HuH-7 (cell line): ENCODE measurements at regions not wholly inside any gene's neighbourhood (a gene's known extent, or its start where the extent isn't known, plus 50 kb on each side); places are given as distances from the start of the nearest gene placed in this dataset.

ENCODE experiments used
- DNase-seq: peaks from one replicate; pipeline ENCODE4 v3.0.0; 2011; ENCODE audit warnings: low spot score

GRCh38 chr5:111582451-111582850 is 70.1 kb upstream of the STARD4 start:
- no peak for DNase-seq

GRCh38 chr5:111580956-111581355 is 68.6 kb upstream of the STARD4 start:
- DNase-seq, result no peak

DNA sequence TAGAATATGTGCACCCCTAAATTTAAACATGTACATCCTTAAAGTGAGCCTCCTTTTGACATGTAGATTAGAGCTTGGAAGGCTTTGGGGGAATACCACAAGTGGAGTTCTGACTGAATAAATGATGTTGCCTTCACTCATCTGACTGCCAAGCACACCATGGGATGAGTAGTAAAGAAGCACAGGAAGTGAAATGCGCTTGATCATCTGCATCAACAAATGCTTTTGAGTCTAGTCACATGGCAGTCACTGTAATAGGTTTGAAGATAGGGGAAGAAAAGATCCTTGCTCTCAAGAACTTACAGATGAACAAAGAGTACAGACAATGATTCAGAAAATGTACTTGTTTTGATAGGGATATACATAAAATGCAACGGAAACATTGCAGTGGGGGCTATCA is 62.0 kb upstream of the STARD4 start:
- DNase-seq, result no peak

- DNase-seq, result no peak
Measured at GRCh38 chr5:111572561-111572960, 60.2 kb upstream of the STARD4 start.

- DNase-seq, result no peak
Measured at GRCh38 chr5:111563031-111563822, 50.9 kb upstream of the STARD4 start.

DNA sequence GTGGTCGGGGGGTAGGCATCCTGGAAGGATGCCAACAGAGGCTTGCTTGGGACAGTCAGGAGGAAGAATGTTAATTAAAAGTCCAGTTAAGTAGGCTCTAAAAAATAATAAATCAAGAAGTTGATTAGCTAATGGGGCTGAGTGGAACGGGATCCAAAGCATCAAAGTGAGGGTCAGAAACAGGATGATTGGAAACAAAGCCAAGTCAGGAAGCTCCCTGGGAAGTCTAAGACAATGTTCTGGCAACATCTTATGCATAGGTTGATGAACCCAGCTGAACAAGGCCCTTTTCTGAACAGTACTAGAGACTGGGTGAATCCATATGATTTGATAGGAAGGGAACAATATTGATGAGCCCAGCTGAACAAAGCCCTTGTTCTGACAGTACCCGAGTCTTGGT is 50.2 kb upstream of the STARD4 start:
- no peak for DNase-seq
